AG09319 (cell line): ENCODE measurements at regions not wholly inside any gene's neighbourhood (a gene's known extent, or its start where the extent isn't known, plus 50 kb on each side); places are given as distances from the start of the nearest gene placed in this dataset.

Experiments
- DNase-seq: peaks from one replicate; pipeline ENCODE4 v3.0.0-alpha.2; 2010; ENCODE audit warnings: low read depth; ENCODE audit errors: extremely low read depth
- CTCF ChIP-seq: IDR thresholded peaks from 2 replicates; pipeline ENCODE4 v1.5.1; 2011; ENCODE audit warnings: low read depth, mild to moderate bottlenecking, inconsistent platforms, low read length, moderate library complexity

- DNase-seq: no peak
- no peak for TF ChIP-seq CTCF
These were observed 275.9 kb upstream of the TPM1 start for GRCh38 chr15:62766599-62766998.

- DNase-seq: no peak
- TF ChIP-seq CTCF: no peak
These were observed 272.9 kb upstream of the TPM1 start for GRCh38 chr15:62769604-62770003.

- no peak for DNase-seq
These were observed 272.4 kb upstream of the TPM1 start for GRCh38 chr15:62770111-62770660.

GRCh38 chr15:62770752-62771151 lies 271.8 kb upstream of the TPM1 start:
- peak; percentile 34 for DNase-seq
- no peak for TF ChIP-seq CTCF

More at GRCh38 chr15:62770111-62770660, 272.4 kb upstream of the TPM1 start:
- TF ChIP-seq CTCF: no peak

- no peak for DNase-seq
- TF ChIP-seq CTCF: no peak
These were observed 271.3 kb upstream of the TPM1 start for GRCh38 chr15:62771234-62771633.

GRCh38 chr15:62773369-62774165 lies 269.0 kb upstream of the TPM1 start:
- no peak for TF ChIP-seq CTCF
- no peak for DNase-seq

- DNase-seq: no peak
- TF ChIP-seq CTCF: no peak
These were observed 266.6 kb upstream of the TPM1 start for GRCh38 chr15:62775932-62776331.
